OCI-LY7 (cell line): ENCODE measurements at regions not wholly inside any gene's neighbourhood (a gene's known extent, or its start where the extent isn't known, plus 50 kb on each side); places are given as distances from the start of the nearest gene placed in this dataset.

Experiments
- BruUV-seq: library from RNA; stranded (reverse); fragments of 400-500 nt; replicated peaks from 2 replicates; lab custom pipeline; 2021; lab: Mats Ljungman, UMichigan
- CTCF ChIA-PET: fragments of 300-600 bp; sonication (Branson Sonifier 250); formaldehyde crosslinking; loops from one replicate; lab custom pipeline; 2022; ENCODE audit warnings: antibody characterized with exemption; ENCODE audit not compliant: unreplicated experiment; lab: Charles Lee
- POLR2A ChIA-PET: fragments of 300-600 bp; sonication (Branson Sonifier 250); formaldehyde crosslinking; loops from one replicate; lab custom pipeline; 2022; ENCODE audit warnings: antibody characterized with exemption; lab: Charles Lee
- DNase-seq: peaks from one replicate; pipeline ENCODE4 v3.0.0-alpha.2; 2015; ENCODE audit warnings: low spot score
- H2AFZ ChIP-seq: fragments of 200-600 bp; sonication (generic), shearing (Covaris generic); 2 replicates; pipeline ENCODE4 v1.6.1; 2014; ENCODE audit warnings: mild to moderate bottlenecking, antibody characterized with exemption, low read length, moderate library complexity
- H3K27ac ChIP-seq: fragments of 200-600 bp; sonication (generic); 2 replicates; pipeline ENCODE4 v1.5.1; 2014; ENCODE audit warnings: mixed run types, low read depth, mild to moderate bottlenecking, moderate library complexity, low read length, inconsistent platforms; ENCODE audit not compliant: poor library complexity, severe bottlenecking
- H3K36me3 ChIP-seq: fragments of 200-600 bp; sonication (generic); 2 replicates; pipeline ENCODE4 v1.6.1; 2014; ENCODE audit warnings: mild to moderate bottlenecking, antibody characterized with exemption, low read length, moderate library complexity, mixed read lengths; ENCODE audit not compliant: insufficient read depth
- H3K4me1 ChIP-seq: fragments of 200-600 bp; sonication (generic); 2 replicates; pipeline ENCODE4 v1.5.1; 2014; ENCODE audit warnings: mild to moderate bottlenecking, low read length; ENCODE audit not compliant: insufficient read depth, poor library complexity, severe bottlenecking
- H3K4me2 ChIP-seq: fragments of 200-600 bp; sonication (generic); 2 replicates; pipeline ENCODE4 v1.6.1; 2014; ENCODE audit warnings: mild to moderate bottlenecking, low read length
- H3K4me3 ChIP-seq: fragments of 200-600 bp; sonication (generic); 2 replicates; pipeline ENCODE4 v1.5.1; 2014; ENCODE audit warnings: mild to moderate bottlenecking, low read depth, low read length; ENCODE audit not compliant: poor library complexity, severe bottlenecking
- H3K79me2 ChIP-seq: fragments of 200-600 bp; sonication (generic); 2 replicates; pipeline ENCODE4 v1.6.1; 2016; ENCODE audit warnings: low read depth, mild to moderate bottlenecking, low read length, moderate library complexity, mixed read lengths; ENCODE audit not compliant: insufficient read depth
- H3K9me2 ChIP-seq: fragments of 200-600 bp; sonication (generic); 2 replicates; pipeline ENCODE4 v1.6.1; 2016; ENCODE audit warnings: mild to moderate bottlenecking, low read length, mixed read lengths; ENCODE audit not compliant: insufficient read depth
- H3K9me3 ChIP-seq: fragments of 200-600 bp; sonication (generic); 2 replicates; pipeline ENCODE4 v1.6.1; 2014; ENCODE audit warnings: mild to moderate bottlenecking, mixed run types, low read length, mixed read lengths
- H4K20me1 ChIP-seq: fragments of 200-600 bp; sonication (generic); 2 replicates; pipeline ENCODE4 v1.6.1; 2014; ENCODE audit warnings: mild to moderate bottlenecking, antibody characterized with exemption, low read length, moderate library complexity, mixed read lengths; ENCODE audit not compliant: insufficient read depth
- EZH2phosphoT487 ChIP-seq: fragments of 200-600 bp; sonication (generic); IDR thresholded peaks from 2 replicates; pipeline ENCODE4 v1.6.1; 2018; ENCODE audit warnings: low read depth, borderline replicate concordance, mild to moderate bottlenecking, mixed run types, antibody characterized with exemption, low read length, moderate library complexity, mixed read lengths
- intact Hi-C: fragments of 100-400 bp; cut with micrococcal nuclease; formaldehyde crosslinking; loops from one replicate; pipeline ENCODE4 v1.10.0; 2022; ENCODE audit not compliant: unreplicated experiment
- TF ChIP-seq, protein P1 (sequence below): fragments of 200-600 bp; sonication (generic); conservative IDR thresholded peaks from 2 replicates; pipeline ENCODE4 v1.5.1; 2014; ENCODE audit warnings: mild to moderate bottlenecking, antibody characterized with exemption, low read length, moderate library complexity, mixed read lengths

DNA sequence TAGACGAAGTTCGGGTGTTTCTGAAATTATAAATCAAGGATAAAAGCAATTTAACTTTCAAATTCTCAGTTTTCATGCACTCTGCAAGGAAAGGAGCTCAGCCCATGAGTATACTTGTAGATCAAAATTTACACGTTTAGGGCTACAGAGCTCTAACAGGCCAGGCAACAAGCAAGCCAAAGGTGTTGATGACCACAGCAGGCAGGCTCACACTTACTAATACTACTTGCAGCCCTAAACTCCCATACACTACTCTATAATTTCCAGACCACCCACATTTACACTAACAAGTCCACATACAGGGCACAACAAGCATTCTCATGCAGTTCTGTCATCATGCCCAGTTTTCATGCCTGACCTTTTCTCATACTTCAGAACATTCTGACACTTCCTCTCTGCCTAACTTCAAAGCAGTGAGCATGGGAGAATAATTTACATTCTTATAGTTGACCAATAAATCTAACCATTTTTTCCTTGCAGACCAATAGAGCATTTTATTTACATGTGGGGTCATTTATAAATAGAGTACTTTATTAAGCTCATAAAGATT, 124.7 kb upstream of the FRMD4B start:
- H3K4me3 ChIP-seq: no peak overlapping the region
- H3K27ac ChIP-seq: no peak overlapping the region
- DNase-seq: no peak
- no peaks in the 10 kb centered on the region for H3K79me2 ChIP-seq
- no peak for TF ChIP-seq EZH2phosphoT487
- TF ChIP-seq, protein P1, sequence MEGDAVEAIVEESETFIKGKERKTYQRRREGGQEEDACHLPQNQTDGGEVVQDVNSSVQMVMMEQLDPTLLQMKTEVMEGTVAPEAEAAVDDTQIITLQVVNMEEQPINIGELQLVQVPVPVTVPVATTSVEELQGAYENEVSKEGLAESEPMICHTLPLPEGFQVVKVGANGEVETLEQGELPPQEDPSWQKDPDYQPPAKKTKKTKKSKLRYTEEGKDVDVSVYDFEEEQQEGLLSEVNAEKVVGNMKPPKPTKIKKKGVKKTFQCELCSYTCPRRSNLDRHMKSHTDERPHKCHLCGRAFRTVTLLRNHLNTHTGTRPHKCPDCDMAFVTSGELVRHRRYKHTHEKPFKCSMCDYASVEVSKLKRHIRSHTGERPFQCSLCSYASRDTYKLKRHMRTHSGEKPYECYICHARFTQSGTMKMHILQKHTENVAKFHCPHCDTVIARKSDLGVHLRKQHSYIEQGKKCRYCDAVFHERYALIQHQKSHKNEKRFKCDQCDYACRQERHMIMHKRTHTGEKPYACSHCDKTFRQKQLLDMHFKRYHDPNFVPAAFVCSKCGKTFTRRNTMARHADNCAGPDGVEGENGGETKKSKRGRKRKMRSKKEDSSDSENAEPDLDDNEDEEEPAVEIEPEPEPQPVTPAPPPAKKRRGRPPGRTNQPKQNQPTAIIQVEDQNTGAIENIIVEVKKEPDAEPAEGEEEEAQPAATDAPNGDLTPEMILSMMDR: no peak
- no peaks in the 10 kb centered on the region for H3K36me3 ChIP-seq
- H2AFZ ChIP-seq: no peak overlapping the region
- H3K4me2 ChIP-seq: no peak overlapping the region
- intact Hi-C loops: no loop called here
- H3K9me2 ChIP-seq: no peaks in the 10 kb centered on the region; the same call in 1 of the 2 replicates
- H4K20me1 ChIP-seq: no peaks in the 10 kb centered on the region
- CTCF ChIA-PET: no interaction called here
- BruUV-seq: no TSS peak
- no peaks in the 10 kb centered on the region for H3K4me1 ChIP-seq
- POLR2A ChIA-PET: no interaction called here
- no peaks in the 10 kb centered on the region for H3K9me3 ChIP-seq

DNA sequence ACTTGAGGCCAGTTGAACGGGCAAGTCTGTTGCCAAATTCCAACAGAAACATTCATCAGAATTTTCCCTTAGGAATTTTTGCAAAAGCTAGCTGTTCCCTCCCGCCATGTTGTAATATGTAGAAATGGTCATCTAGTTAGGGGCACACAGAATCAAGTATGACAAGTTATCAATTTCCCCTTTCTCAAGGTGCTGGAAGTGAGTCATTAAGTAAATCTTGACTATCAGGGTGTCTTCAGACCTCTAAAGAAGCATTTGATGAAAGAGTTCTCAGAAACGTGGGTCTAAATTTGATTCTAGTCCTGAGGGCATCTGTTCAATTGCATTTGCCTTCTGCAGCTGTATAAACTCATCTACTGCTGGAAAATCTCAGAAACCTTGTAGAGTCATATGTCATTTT, 123.4 kb upstream of the FRMD4B start:
- intact Hi-C loops: no loop called here
- CTCF ChIA-PET: no interaction called here
- H3K4me2 ChIP-seq: no peak overlapping the region
- no peak for TF ChIP-seq EZH2phosphoT487
- TF ChIP-seq, protein P1: no peak
- POLR2A ChIA-PET: interaction anchor here (0.6 kb wide), 1 partner anchor 20 kb away, joined by 3 read pairs; no protein-coding TSS in a partner anchor
- H3K27ac ChIP-seq: no peak overlapping the region
- no TSS peak for BruUV-seq
- H4K20me1 ChIP-seq: no peaks in the 10 kb centered on the region
- no peak for DNase-seq
- no peaks in the 10 kb centered on the region; the same call in 1 of the 2 replicates for H3K9me2 ChIP-seq
- H3K9me3 ChIP-seq: no peaks in the 10 kb centered on the region
- no peaks in the 10 kb centered on the region for H3K4me1 ChIP-seq
- no peaks in the 10 kb centered on the region for H3K36me3 ChIP-seq
- H3K79me2 ChIP-seq: no peaks in the 10 kb centered on the region
- H2AFZ ChIP-seq: no peak overlapping the region
- H3K4me3 ChIP-seq: no peak overlapping the region

DNA sequence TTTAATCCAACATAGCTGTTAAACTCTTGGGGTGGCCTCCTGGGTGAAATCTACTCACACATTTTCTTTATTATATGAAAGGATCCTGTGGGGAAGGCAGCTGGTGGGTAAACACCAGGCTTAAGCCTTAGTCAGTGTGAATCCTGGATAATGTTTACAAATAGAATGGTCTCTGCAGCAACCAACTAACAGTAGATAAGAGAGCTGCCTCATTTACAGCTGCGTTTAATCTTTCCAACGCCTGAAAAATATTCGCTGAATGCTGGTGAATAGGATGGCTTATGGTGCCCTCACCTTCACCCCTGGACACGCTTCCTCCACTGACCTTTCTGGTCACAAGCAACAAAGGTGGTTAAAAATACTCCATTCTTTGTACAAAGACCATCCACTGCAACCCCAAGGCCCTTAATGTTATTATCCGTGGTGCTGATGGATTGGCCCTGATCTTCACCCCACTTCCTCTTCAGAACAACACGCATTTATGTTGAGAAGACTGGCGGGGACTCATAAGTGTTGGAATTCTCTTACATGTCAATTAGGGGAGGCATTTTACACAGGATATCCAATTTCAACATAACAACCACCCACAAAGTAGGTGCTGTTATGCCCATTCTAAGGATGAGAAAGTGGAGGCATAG, 120.0 kb upstream of the FRMD4B start:
- no TSS peak for BruUV-seq
- no peaks in the 10 kb centered on the region for H3K36me3 ChIP-seq
- H3K4me1 ChIP-seq: no peaks in the 10 kb centered on the region
- ChIA-PET POLR2A (interaction anchor here (0.6 kb wide), 1 partner anchor 214 kb away, joined by 7 read pairs; no protein-coding TSS in a partner anchor), CTCF (no interaction called here)
- DNase-seq: no peak
- H4K20me1 ChIP-seq: no peaks in the 10 kb centered on the region
- no peaks in the 10 kb centered on the region for H3K79me2 ChIP-seq
- no peak overlapping the region for H2AFZ ChIP-seq
- no peak for TF ChIP-seq EZH2phosphoT487
- TF ChIP-seq, protein P1: no peak
- no peaks in the 10 kb centered on the region for H3K9me3 ChIP-seq
- H3K27ac ChIP-seq: no peak overlapping the region
- intact Hi-C loops: no loop called here
- no peak overlapping the region for H3K4me3 ChIP-seq
- no peaks in the 10 kb centered on the region; the same call in 1 of the 2 replicates for H3K9me2 ChIP-seq
- H3K4me2 ChIP-seq: no peak overlapping the region
